ENCODE measurements at regions not wholly inside any gene's neighbourhood (a gene's known extent, or its start where the extent isn't known, plus 50 kb on each side); places are given as distances from the start of the nearest gene placed in this dataset.

DNA sequence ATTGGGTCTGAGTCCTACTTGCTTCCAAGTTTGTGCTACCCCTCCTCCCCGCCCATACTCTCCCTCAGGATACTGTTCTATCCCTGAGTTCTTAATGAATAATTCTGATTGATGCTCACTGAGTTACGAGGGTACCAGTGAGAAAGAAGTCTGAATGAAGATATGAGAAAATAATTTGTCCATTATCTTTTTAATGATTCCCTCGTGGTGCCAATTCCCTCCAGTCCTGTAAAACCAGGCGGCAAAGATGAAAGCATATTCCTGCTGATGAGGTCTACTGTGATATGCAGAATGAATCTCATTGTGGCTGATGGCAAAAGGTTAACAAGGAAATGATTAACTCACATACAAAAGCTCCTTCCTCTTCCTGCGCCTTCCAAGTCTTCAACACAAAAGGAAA, 650.2 kb upstream of the SLC39A10 start:
- H3K4me3 ChIP-seq (ENCODE audit: low read depth, low read length), result no peak overlapping the region
- TF ChIP-seq, protein P1, sequence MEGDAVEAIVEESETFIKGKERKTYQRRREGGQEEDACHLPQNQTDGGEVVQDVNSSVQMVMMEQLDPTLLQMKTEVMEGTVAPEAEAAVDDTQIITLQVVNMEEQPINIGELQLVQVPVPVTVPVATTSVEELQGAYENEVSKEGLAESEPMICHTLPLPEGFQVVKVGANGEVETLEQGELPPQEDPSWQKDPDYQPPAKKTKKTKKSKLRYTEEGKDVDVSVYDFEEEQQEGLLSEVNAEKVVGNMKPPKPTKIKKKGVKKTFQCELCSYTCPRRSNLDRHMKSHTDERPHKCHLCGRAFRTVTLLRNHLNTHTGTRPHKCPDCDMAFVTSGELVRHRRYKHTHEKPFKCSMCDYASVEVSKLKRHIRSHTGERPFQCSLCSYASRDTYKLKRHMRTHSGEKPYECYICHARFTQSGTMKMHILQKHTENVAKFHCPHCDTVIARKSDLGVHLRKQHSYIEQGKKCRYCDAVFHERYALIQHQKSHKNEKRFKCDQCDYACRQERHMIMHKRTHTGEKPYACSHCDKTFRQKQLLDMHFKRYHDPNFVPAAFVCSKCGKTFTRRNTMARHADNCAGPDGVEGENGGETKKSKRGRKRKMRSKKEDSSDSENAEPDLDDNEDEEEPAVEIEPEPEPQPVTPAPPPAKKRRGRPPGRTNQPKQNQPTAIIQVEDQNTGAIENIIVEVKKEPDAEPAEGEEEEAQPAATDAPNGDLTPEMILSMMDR (IDR thresholded peaks at IDR 0.05; ENCODE audit: insufficient read depth, low read length), result no peak
- DNase-seq (ENCODE audit: low read depth), result no peak

DNA sequence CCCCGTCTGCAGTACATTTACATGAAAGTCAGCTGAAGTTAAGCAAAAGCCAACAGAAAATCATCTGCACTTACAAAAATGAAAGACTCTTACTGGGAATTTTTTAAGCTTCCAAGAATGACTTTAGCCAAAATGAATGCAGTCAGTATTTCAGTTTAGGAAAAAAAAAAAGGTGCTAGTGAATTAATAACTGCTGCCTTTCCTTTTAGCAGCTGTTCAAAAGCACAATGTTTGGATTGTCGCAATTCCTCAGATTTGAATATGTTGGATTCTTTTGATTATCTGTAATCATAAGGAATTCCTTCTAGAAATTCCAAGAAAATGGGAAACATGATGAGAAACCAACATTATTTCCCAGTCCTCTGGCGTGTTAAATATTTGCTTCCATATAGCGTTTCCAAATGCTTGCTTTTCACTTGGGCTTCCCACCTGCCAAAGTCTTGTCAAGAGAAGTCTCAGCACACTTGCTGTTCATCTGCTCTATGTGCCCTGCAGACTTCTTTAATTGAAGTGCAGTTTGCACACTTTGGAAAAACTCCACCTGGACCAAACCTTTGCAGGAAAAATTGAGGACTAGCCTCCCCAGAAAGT, 653.0 kb upstream of the SLC39A10 start:
- TF ChIP-seq, protein P1 (IDR thresholded peaks at IDR 0.05; ENCODE audit: insufficient read depth, low read length), result no peak
- H3K4me3 ChIP-seq (ENCODE audit: low read depth, low read length), result no peak overlapping the region
- peak; percentile 1 for DNase-seq (ENCODE audit: low read depth)

DNA sequence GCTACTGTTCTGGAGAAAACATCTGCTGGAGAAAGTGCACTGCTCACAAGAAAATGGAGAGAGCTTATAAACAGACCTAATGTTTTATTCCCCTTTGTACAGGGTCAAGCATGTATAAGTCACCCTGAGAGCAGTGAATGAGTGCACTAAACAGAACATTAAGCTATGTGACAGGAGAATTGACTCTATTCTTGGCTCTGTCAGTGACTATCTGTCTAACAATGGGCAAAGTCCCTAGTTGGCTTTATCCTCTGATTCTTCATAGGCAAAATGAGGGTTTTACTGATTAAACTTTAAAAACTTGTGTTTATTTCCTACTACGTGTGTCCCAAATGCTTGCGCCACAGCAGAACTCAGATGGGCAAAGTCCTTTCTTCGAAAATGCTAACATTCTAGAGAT, 655.1 kb upstream of the SLC39A10 start:
- TF ChIP-seq, protein P1 (IDR thresholded peaks at IDR 0.05; ENCODE audit: insufficient read depth, low read length), result no peak
- H3K4me3 ChIP-seq (ENCODE audit: low read depth, low read length), result no peak overlapping the region
- DNase-seq (ENCODE audit: low read depth), result no peak

DNA sequence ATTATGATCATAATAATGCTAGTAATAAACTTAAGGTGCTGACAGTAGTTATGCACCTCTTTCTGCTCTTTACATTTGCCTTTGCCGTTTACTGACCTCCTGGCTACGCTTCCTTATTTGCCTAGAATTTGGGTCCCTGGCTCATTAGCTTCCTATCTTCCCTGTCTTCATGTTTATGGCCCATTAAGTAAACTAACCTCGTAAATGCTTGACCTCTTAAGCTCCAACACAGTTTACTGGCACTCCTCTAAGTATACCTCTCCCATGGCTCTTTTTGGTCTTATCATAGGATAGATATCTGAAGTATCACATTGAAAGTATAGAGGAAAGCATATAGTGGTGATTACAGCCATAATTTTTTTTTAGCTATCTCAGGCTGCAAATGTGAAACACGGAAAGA, 657.3 kb upstream of the SLC39A10 start:
- DNase-seq (ENCODE audit: low read depth), result no peak
- TF ChIP-seq, protein P1 (IDR thresholded peaks at IDR 0.05; ENCODE audit: insufficient read depth, low read length), result no peak
- no peak overlapping the region for H3K4me3 ChIP-seq (ENCODE audit: low read depth, low read length)

DNA sequence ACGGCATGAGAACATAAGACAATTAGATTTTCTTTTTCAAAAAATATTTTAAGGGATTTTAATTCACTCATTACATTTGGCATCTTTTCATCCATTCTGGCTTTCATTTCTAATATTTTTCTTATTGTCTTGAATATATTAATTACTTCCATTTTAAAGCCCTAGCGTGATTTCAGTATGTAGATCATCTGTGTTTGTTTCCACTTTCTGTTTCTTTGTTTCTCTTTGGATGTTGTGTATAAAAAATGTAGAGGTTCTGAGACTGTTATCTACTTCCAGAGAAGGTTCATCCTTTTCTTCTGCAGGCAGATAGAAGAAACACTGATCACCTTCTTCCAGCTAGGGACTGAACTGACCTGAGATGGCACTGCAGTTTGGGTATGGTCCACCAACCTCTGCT, 664.4 kb upstream of the SLC39A10 start:
- no peak for DNase-seq (ENCODE audit: low read depth)
- TF ChIP-seq, protein P1 (IDR thresholded peaks at IDR 0.05; ENCODE audit: insufficient read depth, low read length), result no peak
- no peak overlapping the region for H3K4me3 ChIP-seq (ENCODE audit: low read depth, low read length)

DNA sequence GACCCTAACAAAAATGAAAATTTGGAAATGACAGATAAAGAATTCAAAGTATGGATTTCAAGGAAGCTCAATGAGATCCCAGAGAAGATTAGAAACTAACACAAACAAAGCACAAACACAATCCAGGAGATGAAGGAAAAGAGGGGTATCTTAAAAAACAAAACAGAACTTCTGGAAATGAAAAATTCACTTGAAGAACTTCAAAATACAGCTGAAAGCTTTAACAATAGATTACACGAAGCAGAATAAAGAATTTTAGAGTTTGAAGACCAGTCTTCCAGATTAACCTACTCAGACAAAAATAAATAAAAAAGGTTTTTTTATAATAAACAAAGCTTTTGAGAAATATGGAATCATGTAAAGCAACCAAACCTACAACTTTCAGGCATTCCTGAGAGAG, 671.8 kb upstream of the SLC39A10 start:
- no peak for DNase-seq (ENCODE audit: low read depth)
- no peak overlapping the region for H3K4me3 ChIP-seq (ENCODE audit: low read depth, low read length)
- TF ChIP-seq, protein P1 (IDR thresholded peaks at IDR 0.05; ENCODE audit: insufficient read depth, low read length), result no peak

DNA sequence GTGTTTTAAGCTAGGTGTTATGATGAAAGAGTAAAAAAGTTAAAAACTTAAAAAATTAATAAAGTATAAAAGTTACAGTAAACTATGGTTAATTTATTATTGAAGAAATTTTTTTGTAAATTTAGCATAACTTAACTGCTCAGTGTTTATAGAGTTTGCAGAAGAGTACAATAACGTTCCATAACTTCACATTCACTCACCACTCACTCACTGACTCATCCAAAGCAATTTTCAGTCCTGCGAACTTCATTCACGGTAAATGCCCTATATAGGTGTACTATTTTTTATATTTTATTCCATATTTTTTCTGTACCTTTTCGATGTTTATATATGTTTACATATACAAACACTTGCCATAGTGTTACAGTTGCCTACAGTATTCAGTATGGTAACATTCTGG, 694.8 kb upstream of the SLC39A10 start:
- no peak for DNase-seq (ENCODE audit: low read depth)
- no peak overlapping the region for H3K4me3 ChIP-seq (ENCODE audit: low read depth, low read length)
- TF ChIP-seq, protein P1 (IDR thresholded peaks at IDR 0.05; ENCODE audit: insufficient read depth, low read length), result no peak

All from fibroblast of the aortic adventitia (primary cell).